NB4 (cell line): ENCODE measurements at regions not wholly inside any gene's neighbourhood (a gene's known extent, or its start where the extent isn't known, plus 50 kb on each side); places are given as distances from the start of the nearest gene placed in this dataset.
"Not testable (repeated sequence)": the region's sequence is repeated elsewhere in the genome, so short reads cannot be mapped to it uniquely, and the experiment has no call there.

ENCODE experiments used
- POLR2A ChIP-seq: IDR thresholded peaks from 2 replicates; pipeline ENCODE4 v1.6.1; 2011; ENCODE audit warnings: mild to moderate bottlenecking; ENCODE audit not compliant: insufficient read length; ENCODE audit errors: extremely low read depth
- TF ChIP-seq, protein P1 (sequence below): IDR thresholded peaks from one replicate; pipeline ENCODE4 v1.5.1; 2012; ENCODE audit warnings: low read depth, low read length
- TF ChIP-seq, protein P2 (sequence below): IDR thresholded peaks from 2 replicates; pipeline ENCODE4 v1.6.1; 2011; ENCODE audit warnings: low read depth, low read length

DNA sequence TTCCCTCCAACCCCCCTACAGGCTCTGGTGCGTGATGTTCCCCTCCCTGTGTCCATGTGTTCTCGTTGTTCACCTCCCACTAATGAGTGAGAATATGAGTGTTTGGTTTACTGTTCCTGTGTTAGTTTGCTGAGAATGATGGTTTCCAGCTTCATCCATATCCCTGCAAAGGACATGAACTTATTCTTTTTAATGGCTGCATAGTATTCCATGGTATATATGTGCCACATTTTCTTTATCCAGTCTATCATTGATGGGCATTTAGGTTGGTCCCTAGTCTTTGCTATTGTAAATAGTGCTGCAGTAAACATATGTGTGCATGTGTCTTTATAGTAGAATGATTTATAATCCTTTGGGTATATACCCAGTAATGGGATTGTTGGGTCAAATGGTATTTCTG lies 175.5 kb upstream of the DTNA start:
- TF ChIP-seq, protein P1, sequence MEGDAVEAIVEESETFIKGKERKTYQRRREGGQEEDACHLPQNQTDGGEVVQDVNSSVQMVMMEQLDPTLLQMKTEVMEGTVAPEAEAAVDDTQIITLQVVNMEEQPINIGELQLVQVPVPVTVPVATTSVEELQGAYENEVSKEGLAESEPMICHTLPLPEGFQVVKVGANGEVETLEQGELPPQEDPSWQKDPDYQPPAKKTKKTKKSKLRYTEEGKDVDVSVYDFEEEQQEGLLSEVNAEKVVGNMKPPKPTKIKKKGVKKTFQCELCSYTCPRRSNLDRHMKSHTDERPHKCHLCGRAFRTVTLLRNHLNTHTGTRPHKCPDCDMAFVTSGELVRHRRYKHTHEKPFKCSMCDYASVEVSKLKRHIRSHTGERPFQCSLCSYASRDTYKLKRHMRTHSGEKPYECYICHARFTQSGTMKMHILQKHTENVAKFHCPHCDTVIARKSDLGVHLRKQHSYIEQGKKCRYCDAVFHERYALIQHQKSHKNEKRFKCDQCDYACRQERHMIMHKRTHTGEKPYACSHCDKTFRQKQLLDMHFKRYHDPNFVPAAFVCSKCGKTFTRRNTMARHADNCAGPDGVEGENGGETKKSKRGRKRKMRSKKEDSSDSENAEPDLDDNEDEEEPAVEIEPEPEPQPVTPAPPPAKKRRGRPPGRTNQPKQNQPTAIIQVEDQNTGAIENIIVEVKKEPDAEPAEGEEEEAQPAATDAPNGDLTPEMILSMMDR = not testable (repeated sequence)
- TF ChIP-seq, protein P2, sequence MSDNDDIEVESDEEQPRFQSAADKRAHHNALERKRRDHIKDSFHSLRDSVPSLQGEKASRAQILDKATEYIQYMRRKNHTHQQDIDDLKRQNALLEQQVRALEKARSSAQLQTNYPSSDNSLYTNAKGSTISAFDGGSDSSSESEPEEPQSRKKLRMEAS = not testable (repeated sequence)
- not testable (repeated sequence) for TF ChIP-seq POLR2A
